ENCODE measurements at regions not wholly inside any gene's neighbourhood (a gene's known extent, or its start where the extent isn't known, plus 50 kb on each side); places are given as distances from the start of the nearest gene placed in this dataset.
"Not testable (repeated sequence)": the region's sequence is repeated elsewhere in the genome, so short reads cannot be mapped to it uniquely, and the experiment has no call there.

DNA sequence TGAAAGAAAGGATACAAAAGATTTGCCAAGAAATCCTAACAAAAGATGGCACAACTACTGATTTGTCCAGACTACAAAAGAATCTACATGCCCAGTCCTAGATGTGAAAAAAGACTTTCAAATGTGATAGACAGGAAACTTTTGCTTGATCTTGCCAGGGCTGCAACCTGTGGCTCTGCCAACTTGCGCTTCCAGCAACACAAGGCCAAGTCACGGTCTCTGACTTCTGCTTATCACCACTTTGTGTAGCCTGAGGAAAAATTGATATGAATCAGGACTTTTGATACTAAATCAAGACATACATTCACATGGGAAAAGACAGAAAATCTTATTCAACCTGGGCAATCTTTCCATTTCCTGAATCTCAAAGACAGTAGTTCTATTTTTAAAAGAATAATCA, 366.0 kb downstream of the RAB38 start:
- no peak for DNase-seq
- TF ChIP-seq, protein P1, sequence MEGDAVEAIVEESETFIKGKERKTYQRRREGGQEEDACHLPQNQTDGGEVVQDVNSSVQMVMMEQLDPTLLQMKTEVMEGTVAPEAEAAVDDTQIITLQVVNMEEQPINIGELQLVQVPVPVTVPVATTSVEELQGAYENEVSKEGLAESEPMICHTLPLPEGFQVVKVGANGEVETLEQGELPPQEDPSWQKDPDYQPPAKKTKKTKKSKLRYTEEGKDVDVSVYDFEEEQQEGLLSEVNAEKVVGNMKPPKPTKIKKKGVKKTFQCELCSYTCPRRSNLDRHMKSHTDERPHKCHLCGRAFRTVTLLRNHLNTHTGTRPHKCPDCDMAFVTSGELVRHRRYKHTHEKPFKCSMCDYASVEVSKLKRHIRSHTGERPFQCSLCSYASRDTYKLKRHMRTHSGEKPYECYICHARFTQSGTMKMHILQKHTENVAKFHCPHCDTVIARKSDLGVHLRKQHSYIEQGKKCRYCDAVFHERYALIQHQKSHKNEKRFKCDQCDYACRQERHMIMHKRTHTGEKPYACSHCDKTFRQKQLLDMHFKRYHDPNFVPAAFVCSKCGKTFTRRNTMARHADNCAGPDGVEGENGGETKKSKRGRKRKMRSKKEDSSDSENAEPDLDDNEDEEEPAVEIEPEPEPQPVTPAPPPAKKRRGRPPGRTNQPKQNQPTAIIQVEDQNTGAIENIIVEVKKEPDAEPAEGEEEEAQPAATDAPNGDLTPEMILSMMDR (IDR thresholded peaks at IDR 0.05; ENCODE audit: low read depth, low read length), result no peak
- no peaks in the 10 kb centered on the region for H3K4me1 ChIP-seq
- H3K9me3 ChIP-seq, result no peaks in the 10 kb centered on the region; the same call in 1 of the 2 replicates
- no peak overlapping the region for H3K4me3 ChIP-seq (ENCODE audit: low read depth, low read length)
- H3K27me3 ChIP-seq, result no peaks in the 10 kb centered on the region
- no peaks in the 10 kb centered on the region for H3K36me3 ChIP-seq

DNA sequence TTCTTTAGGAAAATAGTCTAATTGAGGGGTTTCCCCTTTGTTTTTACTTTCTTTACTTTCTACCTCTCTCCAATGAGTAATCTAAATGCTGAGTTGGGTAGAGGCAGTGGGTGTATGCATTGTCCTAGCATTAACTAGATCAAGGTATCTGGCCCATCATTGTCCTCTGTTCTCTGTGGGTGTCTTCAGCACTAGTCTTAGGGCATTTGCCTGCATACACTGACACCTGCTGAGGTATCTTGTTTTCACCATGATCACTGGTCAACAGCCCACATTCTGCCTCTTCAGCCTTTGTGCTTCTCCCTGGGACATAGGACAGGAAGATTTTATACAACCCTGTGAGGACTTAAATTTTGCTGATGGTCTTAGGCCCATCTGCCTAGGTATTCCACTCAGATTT, 371.1 kb downstream of the RAB38 start:
- DNase-seq, result no peak
- Histone ChIP-seq H3K27me3 (no peaks in the 10 kb centered on the region), H3K4me3 (ENCODE audit: low read depth, low read length) (no peak overlapping the region), H3K36me3 (no peaks in the 10 kb centered on the region), H3K9me3 (no peaks in the 10 kb centered on the region; the same call in 1 of the 2 replicates), H3K4me1 (no peaks in the 10 kb centered on the region)
- TF ChIP-seq, protein P1 (IDR thresholded peaks at IDR 0.05; ENCODE audit: low read depth, low read length), result no peak

- Histone ChIP-seq H3K4me1 (no peaks in the 10 kb centered on the region), H3K36me3 (no peaks in the 10 kb centered on the region), H3K9me3 (no peaks in the 10 kb centered on the region; the same call in 1 of the 2 replicates), H3K27me3 (no peaks in the 10 kb centered on the region), H3K4me3 (ENCODE audit: low read depth, low read length) (no peak overlapping the region)
- TF ChIP-seq, protein P1 (IDR thresholded peaks at IDR 0.05; ENCODE audit: low read depth, low read length), result no peak
- DNase-seq, result no peak
Observed at GRCh38 chr11:87803748-87804147, 371.5 kb downstream of the RAB38 start.

GRCh38 chr11:87784862-87785261, 390.4 kb downstream of the RAB38 start:
- not testable (repeated sequence) for DNase-seq, H3K36me3 ChIP-seq, H3K9me3 ChIP-seq

GRCh38 chr11:87780068-87780413, 395.2 kb downstream of the RAB38 start:
- no peak overlapping the region for H3K4me3 ChIP-seq (ENCODE audit: low read depth, low read length)
- no peaks in the 10 kb centered on the region for H3K9me3 ChIP-seq

More at GRCh38 chr11:87784862-87785261, 390.4 kb downstream of the RAB38 start:
- not testable (repeated sequence) for H3K4me3 ChIP-seq (ENCODE audit: low read depth, low read length); H3K27me3 ChIP-seq; H3K4me1 ChIP-seq

DNA sequence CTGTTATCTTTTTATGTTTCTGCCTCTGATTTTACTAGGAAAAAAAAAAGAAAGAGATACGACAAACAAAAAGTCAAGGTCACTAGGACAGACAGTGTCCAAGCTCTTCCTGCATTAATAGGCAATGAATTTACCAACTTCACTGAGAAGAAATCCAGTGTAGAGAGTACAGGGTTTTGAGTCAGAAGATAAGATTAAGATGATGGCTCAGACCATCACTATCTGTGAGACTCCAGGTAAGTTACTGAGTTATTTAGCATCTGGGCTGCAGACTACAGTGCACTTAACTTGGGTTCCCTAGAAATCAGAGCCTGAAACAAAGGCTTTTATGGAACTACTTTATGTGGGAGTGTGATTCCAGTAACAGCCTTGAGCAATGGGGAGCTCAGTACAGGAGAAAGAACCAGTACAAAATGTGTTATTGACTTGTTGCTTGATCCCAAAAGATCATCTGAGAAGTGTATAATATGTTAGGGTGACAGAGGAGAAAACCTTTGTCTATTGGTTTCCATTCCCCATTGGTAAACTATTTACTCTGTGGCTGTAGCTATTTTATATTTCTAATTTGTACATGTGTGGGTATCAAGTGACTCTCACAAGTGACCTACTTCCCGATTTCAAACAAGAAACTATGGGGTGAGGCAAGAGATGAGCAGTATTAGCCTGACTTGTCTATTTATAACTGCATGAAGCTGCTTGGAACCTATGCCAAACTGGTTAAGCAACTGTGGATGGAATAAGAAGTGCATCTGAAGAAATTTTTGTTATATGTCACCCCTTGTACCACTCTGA, 395.8 kb downstream of the RAB38 start:
- Histone ChIP-seq H3K4me1 (no peaks in the 10 kb centered on the region), H3K27me3 (no peaks in the 10 kb centered on the region), H3K36me3 (no peaks in the 10 kb centered on the region), H3K4me3 (ENCODE audit: low read depth, low read length) (no peak overlapping the region), H3K9me3 (no peaks in the 10 kb centered on the region)
- TF ChIP-seq, protein P1 (IDR thresholded peaks at IDR 0.05; ENCODE audit: low read depth, low read length), result no peak
- DNase-seq, result no peak

More at GRCh38 chr11:87780068-87780413, 395.2 kb downstream of the RAB38 start:
- H3K36me3 ChIP-seq, result no peaks in the 10 kb centered on the region
- TF ChIP-seq, protein P1 (IDR thresholded peaks at IDR 0.05; ENCODE audit: low read depth, low read length), result no peak
- DNase-seq, result no peak
- H3K27me3 ChIP-seq, result no peaks in the 10 kb centered on the region
- no peaks in the 10 kb centered on the region for H3K4me1 ChIP-seq

Measured in BE2C (cell line).